HL-60 (cell line): ENCODE measurements at regions not wholly inside any gene's neighbourhood (a gene's known extent, or its start where the extent isn't known, plus 50 kb on each side); places are given as distances from the start of the nearest gene placed in this dataset.

Experiments used
- DNase-seq, 2 experiments: peaks; one replicate each; pipeline ENCODE4 v3.0.0-alpha.2; 2010 to 2020; ENCODE audit warnings: low read depth in 1 of 2, low spot score in 1 of 2
- H3K27ac ChIP-seq: fragments of 250-450 bp; sonication (Bioruptor Pico); replicated peaks from 2 replicates; pipeline ENCODE4 v1.5.1; 2020; ENCODE audit warnings: mild to moderate bottlenecking, moderate library complexity
- H3K27me3 ChIP-seq: fragments of 250-450 bp; sonication (Bioruptor Pico); 2 replicates; pipeline ENCODE4 v1.5.1; 2021; ENCODE audit warnings: mild to moderate bottlenecking, moderate library complexity; ENCODE audit not compliant: insufficient read depth, poor library complexity, severe bottlenecking
- H3K4me3 ChIP-seq: replicated peaks from 2 replicates; pipeline ENCODE4 v1.5.1; 2011; ENCODE audit warnings: mild to moderate bottlenecking, control low read depth, low read length; ENCODE audit not compliant: insufficient read depth
- CTCF ChIP-seq: IDR thresholded peaks from one replicate; pipeline ENCODE4 v1.5.1; 2011; ENCODE audit warnings: low read length, control low read depth, inconsistent platforms; ENCODE audit not compliant: insufficient read depth
- GABPA ChIP-seq: IDR thresholded peaks from 2 replicates; pipeline ENCODE4 v1.6.1; 2012; ENCODE audit warnings: low read depth
- POLR2AphosphoS5 ChIP-seq: IDR thresholded peaks from 2 replicates; pipeline ENCODE4 v1.6.1; 2012; ENCODE audit warnings: low read depth
- REST ChIP-seq: IDR thresholded peaks from 2 replicates; pipeline ENCODE4 v1.6.1; 2012; ENCODE audit warnings: low read depth; ENCODE audit not compliant: insufficient replicate concordance
- SPI1 ChIP-seq: IDR thresholded peaks from 2 replicates; pipeline ENCODE4 v1.6.1; 2012; ENCODE audit warnings: low read depth, mild to moderate bottlenecking, borderline replicate concordance

GRCh38 chr4:188332265-188332664 is 193.0 kb downstream of the TRIML1 start:
- TF ChIP-seq CTCF (no peak), SPI1 (no peak)
- Histone ChIP-seq H3K27me3 (no peaks in the 10 kb centered on the region), H3K4me3 (no peak overlapping the region), H3K27ac (no peak overlapping the region)
- DNase-seq, result no peak

- no peak overlapping the region for H3K4me3 ChIP-seq
- TF ChIP-seq POLR2AphosphoS5 (no peak), GABPA (no peak), CTCF (no peak), SPI1 (no peak), REST (no peak)
- no peak overlapping the region for H3K27ac ChIP-seq
- no peak for DNase-seq
- no peaks in the 10 kb centered on the region for H3K27me3 ChIP-seq
These were observed 197.7 kb downstream of the TRIML1 start for GRCh38 chr4:188336891-188337290.

- no peak for DNase-seq
- H3K4me3 ChIP-seq, result no peak overlapping the region
- TF ChIP-seq GABPA, result no peak
- no peak for TF ChIP-seq SPI1
- no peak for TF ChIP-seq POLR2AphosphoS5
- TF ChIP-seq CTCF, result no peak
- no peak for TF ChIP-seq REST
- no peak overlapping the region for H3K27ac ChIP-seq
- no peaks in the 10 kb centered on the region for H3K27me3 ChIP-seq
These were observed 202.2 kb downstream of the TRIML1 start for GRCh38 chr4:188341428-188341827.

- no peaks in the 10 kb centered on the region for H3K27me3 ChIP-seq
- TF ChIP-seq SPI1, result no peak
- TF ChIP-seq REST, result no peak
- no peak for TF ChIP-seq GABPA
- H3K4me3 ChIP-seq, result no peak overlapping the region
- no peak overlapping the region for H3K27ac ChIP-seq
- DNase-seq, result no peak
These were observed 207.0 kb downstream of the TRIML1 start for GRCh38 chr4:188346171-188346809.
